ENCODE measurements at regions not wholly inside any gene's neighbourhood (a gene's known extent, or its start where the extent isn't known, plus 50 kb on each side); places are given as distances from the start of the nearest gene placed in this dataset.
A peak's percentile ranks its signal among the peaks of the same experiment; 100 is the strongest.

DNA sequence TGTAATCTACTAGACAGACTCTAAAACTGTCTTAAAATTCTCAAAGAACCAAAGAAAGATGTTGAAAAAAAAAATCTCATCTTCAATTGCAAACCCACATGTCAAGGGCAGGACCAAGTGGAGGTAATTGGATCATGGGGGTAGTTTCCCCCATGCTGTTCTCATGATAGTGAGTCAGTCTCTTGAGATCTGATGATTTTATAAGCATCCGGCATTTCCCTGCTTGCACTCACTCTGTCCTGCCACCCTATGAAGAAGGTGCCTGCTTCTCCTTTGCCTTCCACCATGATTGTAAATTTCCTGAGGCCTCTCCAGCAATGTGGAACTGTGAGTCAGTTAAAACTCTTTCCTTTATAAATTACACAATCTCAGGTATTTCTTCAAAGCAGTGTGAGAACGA, 257.0 kb downstream of the HHIPL2 start:
- DNase-seq (ENCODE audit: low read depth): no peak

DNA sequence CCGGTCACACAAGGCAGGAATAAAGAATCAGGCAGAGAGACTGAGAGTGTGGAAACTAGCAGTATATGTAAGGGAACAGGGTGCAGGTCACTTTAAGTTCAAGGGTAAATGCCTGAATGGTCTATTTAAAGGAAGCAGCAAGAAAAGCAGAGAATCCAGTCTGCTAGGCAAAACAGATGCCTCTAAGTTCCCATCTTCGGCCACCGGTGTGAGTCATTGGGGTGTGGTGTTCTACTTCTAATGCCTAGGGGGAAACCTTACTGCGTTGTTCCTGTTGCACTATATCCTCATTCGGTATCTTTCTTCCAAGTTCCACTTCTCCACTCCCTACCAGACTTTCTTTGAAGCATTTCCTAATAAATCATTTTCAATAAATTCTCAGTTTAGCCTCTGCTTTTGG, 259.9 kb downstream of the HHIPL2 start:
- peak; percentile 39 for DNase-seq (ENCODE audit: low read depth)

- DNase-seq (ENCODE audit: low read depth): peak; percentile 13
Measured at GRCh38 chr1:222286011-222286410, 261.9 kb downstream of the HHIPL2 start.

- no peak for DNase-seq (ENCODE audit: low read depth)
Measured at GRCh38 chr1:222285526-222285925, 262.4 kb downstream of the HHIPL2 start.

- DNase-seq (ENCODE audit: low read depth): no peak
Measured at GRCh38 chr1:222284466-222284865, 263.4 kb downstream of the HHIPL2 start.

GRCh38 chr1:222283147-222283768, 264.6 kb downstream of the HHIPL2 start:
- peak; percentile 10 for DNase-seq (ENCODE audit: low read depth)

GRCh38 chr1:222279591-222279990, 268.3 kb downstream of the HHIPL2 start:
- no peak for DNase-seq (ENCODE audit: low read depth)

- no peak for DNase-seq (ENCODE audit: low read depth)
Measured at GRCh38 chr1:222278501-222278900, 269.4 kb downstream of the HHIPL2 start.

DNA sequence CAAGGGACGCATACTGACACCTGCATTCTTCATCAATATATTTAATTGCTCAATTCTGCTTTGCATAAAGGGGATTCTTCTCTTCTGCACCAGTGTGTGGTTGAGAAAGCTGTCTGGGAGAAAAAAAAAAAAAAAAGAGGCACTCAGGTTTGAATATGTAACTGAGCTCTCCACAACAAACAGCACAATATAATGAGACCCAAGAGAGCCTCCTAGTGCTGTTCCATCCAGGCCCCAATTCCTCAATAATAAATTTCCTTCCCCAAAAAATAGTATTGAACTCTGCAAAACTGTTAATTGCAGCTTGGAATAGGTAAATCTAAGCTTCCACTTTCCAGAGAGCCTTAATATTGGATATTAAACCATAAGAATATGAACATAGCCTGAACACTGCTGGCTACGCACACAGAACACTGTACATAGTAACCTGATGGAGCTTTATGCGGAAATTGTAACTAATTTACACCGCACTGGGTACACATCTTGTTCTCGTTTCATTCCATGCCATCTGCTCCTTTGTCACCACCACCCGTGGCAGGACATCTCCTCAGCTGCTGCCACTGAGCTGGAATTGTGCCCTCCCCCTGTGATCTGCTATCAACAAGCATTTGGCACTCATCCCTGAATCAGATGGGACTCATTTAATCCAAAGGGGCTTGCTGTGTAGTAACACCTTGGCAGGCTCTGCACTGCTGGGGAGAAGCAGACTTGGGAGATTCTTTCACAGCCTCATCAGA, 272.0 kb downstream of the HHIPL2 start:
- DNase-seq (ENCODE audit: low read depth): no peak

- DNase-seq (ENCODE audit: low read depth): no peak
Measured at GRCh38 chr1:222275001-222275728, 272.7 kb downstream of the HHIPL2 start.

DNA sequence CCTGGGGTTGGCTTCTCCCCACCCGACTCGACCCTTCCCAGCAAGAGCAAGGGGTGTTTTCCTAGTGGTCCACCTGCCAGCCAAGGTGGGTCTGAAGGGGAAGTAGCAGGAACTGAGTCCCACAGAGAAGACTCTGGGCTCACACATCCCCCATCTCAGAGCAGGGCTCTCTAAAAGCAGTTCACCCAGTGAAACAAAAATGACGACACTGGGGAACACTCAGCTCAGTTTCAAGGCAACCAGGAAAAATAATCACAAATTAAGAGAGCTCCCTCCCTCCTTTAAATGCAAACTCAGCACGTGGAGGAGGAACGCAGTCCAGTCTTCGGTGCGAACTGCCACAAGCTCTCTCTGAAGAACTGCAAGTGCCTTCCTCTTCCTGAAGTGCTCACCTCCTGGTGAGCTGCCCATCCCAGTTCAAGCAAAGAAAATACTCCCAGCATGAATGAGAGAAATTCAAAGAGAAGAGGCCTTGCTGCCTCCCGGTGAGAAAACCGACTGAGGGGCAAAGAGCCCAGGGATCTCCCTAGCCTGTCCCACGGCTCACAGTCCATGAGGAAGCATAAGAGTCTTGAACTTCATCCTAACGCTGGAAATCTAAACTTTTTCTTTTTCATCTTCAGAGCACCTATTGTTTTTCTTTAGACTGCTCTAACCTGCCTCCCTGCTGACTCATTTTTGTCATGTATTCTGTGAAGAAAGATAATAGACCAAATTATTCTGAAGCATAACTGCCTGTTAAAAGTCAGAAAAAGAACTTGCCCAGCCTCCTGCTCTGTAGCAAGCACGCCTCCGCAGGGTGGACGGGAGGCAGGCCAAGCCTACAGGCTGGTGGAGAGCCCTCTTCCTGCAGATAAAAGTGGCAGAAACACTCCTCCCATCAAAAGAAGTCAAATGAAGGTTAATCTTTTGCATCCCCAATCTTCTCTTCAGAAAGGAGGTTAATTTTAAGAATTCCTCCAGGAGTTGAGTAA, 281.4 kb downstream of the HHIPL2 start:
- no peak for DNase-seq (ENCODE audit: low read depth)

GRCh38 chr1:222263791-222264190, 284.1 kb downstream of the HHIPL2 start:
- no peak for DNase-seq (ENCODE audit: low read depth)

- no peak for DNase-seq (ENCODE audit: low read depth)
Measured at GRCh38 chr1:222257027-222257426, 290.9 kb downstream of the HHIPL2 start.

DNA sequence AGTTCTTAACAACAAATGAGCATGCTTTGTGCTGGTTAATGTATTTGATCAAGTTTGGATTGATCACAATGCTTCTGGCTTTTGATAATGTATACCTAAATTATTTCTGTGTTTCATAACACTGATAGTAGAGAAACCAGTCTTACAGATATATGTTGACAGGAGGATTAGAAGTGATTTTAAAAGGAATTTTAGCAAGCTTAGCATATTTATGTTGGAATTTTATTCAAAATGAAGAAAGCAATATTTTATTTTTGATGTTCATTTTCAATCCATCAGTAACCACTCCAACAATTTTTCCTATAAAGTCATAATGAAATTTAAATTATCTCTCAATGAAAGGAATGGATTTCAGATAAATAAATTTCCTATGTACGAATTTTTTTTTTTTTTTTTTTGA, 291.8 kb downstream of the HHIPL2 start:
- no peak for DNase-seq (ENCODE audit: low read depth)

- no peak for DNase-seq (ENCODE audit: low read depth)
Measured at GRCh38 chr1:222252788-222253187, 295.1 kb downstream of the HHIPL2 start.

- DNase-seq (ENCODE audit: low read depth): no peak
Measured at GRCh38 chr1:222251847-222252246, 296.1 kb downstream of the HHIPL2 start.

DNA sequence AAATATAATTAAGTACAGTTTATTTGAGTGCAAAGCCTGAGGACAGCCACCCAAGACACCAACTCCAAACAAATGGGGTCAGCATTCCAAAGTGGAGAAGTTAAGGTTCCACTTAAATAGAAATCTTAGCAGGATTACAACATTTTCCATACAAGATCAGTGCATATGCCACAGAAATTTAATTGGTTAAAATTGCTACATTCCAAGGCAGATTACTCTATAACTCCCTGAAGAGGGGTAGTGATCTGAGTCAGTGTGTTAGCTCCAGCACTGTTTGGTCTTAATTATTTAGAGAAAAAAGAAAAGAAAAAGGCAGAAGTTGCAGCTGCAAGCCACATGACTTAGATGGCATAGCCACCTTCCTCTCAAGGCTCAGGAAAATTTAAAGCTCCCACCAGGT, 297.5 kb downstream of the HHIPL2 start:
- no peak for DNase-seq (ENCODE audit: low read depth)

GRCh38 chr1:222247811-222248310, 300.0 kb downstream of the HHIPL2 start:
- no peak for DNase-seq (ENCODE audit: low read depth)

- no peak for DNase-seq (ENCODE audit: low read depth)
Measured at GRCh38 chr1:222247081-222247480, 300.8 kb downstream of the HHIPL2 start.

DNA sequence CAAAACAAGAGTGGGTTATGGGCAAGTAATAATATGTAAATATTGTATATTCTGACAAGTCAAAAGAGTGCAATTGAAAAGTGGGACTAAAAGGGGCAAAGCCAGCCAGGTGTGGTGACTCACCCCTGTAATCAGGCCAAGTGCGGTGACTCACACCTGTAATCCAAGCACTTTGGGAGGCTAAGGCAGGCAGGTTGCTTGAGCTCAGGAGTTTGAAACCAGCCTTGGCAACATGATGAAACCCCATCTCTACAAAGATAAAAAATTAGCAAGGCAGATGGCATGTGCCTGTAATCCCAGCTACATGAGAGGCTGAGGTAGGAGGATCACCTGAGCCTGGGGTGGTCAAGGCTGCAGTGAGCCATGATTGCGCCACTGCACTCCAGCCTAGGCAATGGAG, 304.0 kb downstream of the HHIPL2 start:
- DNase-seq (ENCODE audit: low read depth): peak; percentile 18

GRCh38 chr1:222242492-222242891, 305.4 kb downstream of the HHIPL2 start:
- DNase-seq (ENCODE audit: low read depth): no peak

DNA sequence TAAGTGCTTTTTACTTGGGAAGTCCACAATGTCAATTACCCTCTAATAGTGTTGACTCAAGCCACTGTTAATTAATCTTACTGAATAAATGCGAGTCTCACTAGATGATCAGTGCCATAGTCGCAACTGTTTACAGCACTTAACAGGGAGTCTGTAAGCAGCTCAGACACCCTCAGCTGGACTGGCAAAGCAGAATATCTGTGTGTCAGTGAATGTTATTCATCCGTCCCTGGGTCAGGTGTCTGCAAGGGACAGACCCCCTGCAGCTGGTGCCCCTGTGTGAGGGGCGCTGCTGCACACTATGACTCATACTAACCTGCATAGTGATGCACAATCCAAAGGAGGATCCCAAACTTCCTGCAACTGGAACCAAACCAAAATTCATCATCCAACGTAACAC, 306.5 kb downstream of the HHIPL2 start:
- DNase-seq (ENCODE audit: low read depth): peak; percentile 18

Measured in renal cortical epithelial cell (primary cell).